Keratinocyte (primary cell): ENCODE measurements at regions not wholly inside any gene's neighbourhood (a gene's known extent, or its start where the extent isn't known, plus 50 kb on each side); places are given as distances from the start of the nearest gene placed in this dataset.

Experiments
- CTCF ChIP-seq, 3 experiments: IDR thresholded peaks in 1 of 3; conservative IDR thresholded peaks in 1 of 3; optimal IDR thresholded peaks in 1 of 3; 2 replicates in 2 of 3; 3 replicates in 1 of 3; pipeline versions ENCODE3 to v1.5.1; 2011; ENCODE audit warnings: low read length in 3 of 3, mild to moderate bottlenecking in 3 of 3, moderate library complexity in 2 of 3, control low read depth in 1 of 3, inconsistent platforms in 1 of 3; ENCODE audit not compliant: insufficient read depth in 2 of 3; ENCODE audit errors: extremely low read depth in 1 of 3
- EZH2 ChIP-seq: IDR thresholded peaks from one replicate; pipeline ENCODE4 v1.6.1; 2012; ENCODE audit warnings: inconsistent platforms, mild to moderate bottlenecking, low read length, moderate library complexity

GRCh38 chr11:82183346-82183745 lies 550.3 kb downstream of the FAM181B start:
- no peak for TF ChIP-seq CTCF (optimal IDR thresholded peaks at IDR 0.05 in 1 of 3, IDR thresholded peaks at IDR 0.05 in 1 of 3, conservative IDR thresholded peaks at IDR 0.05 in 1 of 3; ENCODE audit: extremely low read depth in 1 of 3, insufficient read depth in 2 of 3, low read length in 3 of 3)
- TF ChIP-seq EZH2, result no peak
